DOHH2 (cell line): ENCODE measurements at regions not wholly inside any gene's neighbourhood (a gene's known extent, or its start where the extent isn't known, plus 50 kb on each side); places are given as distances from the start of the nearest gene placed in this dataset.

Source experiments
- H3F3A ChIP-seq: fragments of 200-600 bp; sonication (generic), shearing (Covaris generic); 2 replicates; pipeline ENCODE4 v1.6.0; 2016; ENCODE audit warnings: antibody characterized with exemption, mild to moderate bottlenecking; ENCODE audit not compliant: control insufficient read depth, insufficient read depth
- H3K27ac ChIP-seq: fragments of 200-600 bp; sonication (generic); 2 replicates; pipeline ENCODE4 v1.5.1; 2014; ENCODE audit warnings: low read depth, mild to moderate bottlenecking, low read length, moderate library complexity
- H3K27me3 ChIP-seq: fragments of 200-600 bp; sonication (generic); 2 replicates; pipeline ENCODE4 v1.6.1; 2014; ENCODE audit warnings: mild to moderate bottlenecking, low read length, mixed read lengths; ENCODE audit not compliant: control insufficient read depth
- H3K36me3 ChIP-seq: fragments of 200-600 bp; sonication (generic); 2 replicates; pipeline ENCODE4 v1.6.1; 2014; ENCODE audit warnings: mild to moderate bottlenecking, low read length, moderate library complexity, mixed read lengths; ENCODE audit not compliant: control insufficient read depth
- H3K4me1 ChIP-seq: fragments of 200-600 bp; sonication (generic); 2 replicates; pipeline ENCODE4 v1.6.1; 2014; ENCODE audit warnings: mild to moderate bottlenecking, low read length, mixed read lengths; ENCODE audit not compliant: control insufficient read depth
- H3K4me2 ChIP-seq: fragments of 200-600 bp; sonication (generic); 2 replicates; pipeline ENCODE4 v1.6.0; 2014; ENCODE audit warnings: mild to moderate bottlenecking, low read length, moderate library complexity
- H3K4me3 ChIP-seq: fragments of 200-600 bp; sonication (generic); 2 replicates; pipeline ENCODE4 v1.5.1; 2014; ENCODE audit warnings: mild to moderate bottlenecking, low read length, mixed read lengths
- H3K79me2 ChIP-seq: fragments of 200-600 bp; sonication (generic); 2 replicates; pipeline ENCODE4 v1.6.1; 2014; ENCODE audit warnings: mild to moderate bottlenecking, low read length, mixed read lengths; ENCODE audit not compliant: control insufficient read depth
- H3K9me2 ChIP-seq: fragments of 200-600 bp; sonication (generic); replicated peaks from 2 replicates; pipeline ENCODE4 v1.6.1; 2014; ENCODE audit warnings: mild to moderate bottlenecking, low read length, mixed read lengths; ENCODE audit not compliant: control insufficient read depth
- H3K9me3 ChIP-seq: fragments of 200-600 bp; sonication (generic); 2 replicates; pipeline ENCODE4 v1.6.1; 2014; ENCODE audit warnings: antibody characterized with exemption, low read length, mixed read lengths; ENCODE audit not compliant: control insufficient read depth, insufficient read depth
- H4K20me1 ChIP-seq: fragments of 200-600 bp; sonication (generic); 2 replicates; pipeline ENCODE4 v1.6.0; 2014; ENCODE audit warnings: low read depth, mild to moderate bottlenecking, antibody characterized with exemption, low read length, moderate library complexity; ENCODE audit not compliant: control insufficient read depth, insufficient read depth
- EZH2phosphoT487 ChIP-seq: fragments of 200-600 bp; sonication (generic); IDR thresholded peaks from 2 replicates; pipeline ENCODE4 v1.6.1; 2017; ENCODE audit warnings: borderline replicate concordance, mild to moderate bottlenecking, antibody characterized with exemption, low read length, moderate library complexity, mixed read lengths
- TF ChIP-seq, protein P1 (sequence below): fragments of 200-600 bp; sonication (generic); IDR thresholded peaks from one replicate; pipeline ENCODE4 v1.5.1; 2014; ENCODE audit warnings: antibody characterized with exemption, mild to moderate bottlenecking, low read depth, low read length; ENCODE audit not compliant: poor library complexity, severe bottlenecking

DNA sequence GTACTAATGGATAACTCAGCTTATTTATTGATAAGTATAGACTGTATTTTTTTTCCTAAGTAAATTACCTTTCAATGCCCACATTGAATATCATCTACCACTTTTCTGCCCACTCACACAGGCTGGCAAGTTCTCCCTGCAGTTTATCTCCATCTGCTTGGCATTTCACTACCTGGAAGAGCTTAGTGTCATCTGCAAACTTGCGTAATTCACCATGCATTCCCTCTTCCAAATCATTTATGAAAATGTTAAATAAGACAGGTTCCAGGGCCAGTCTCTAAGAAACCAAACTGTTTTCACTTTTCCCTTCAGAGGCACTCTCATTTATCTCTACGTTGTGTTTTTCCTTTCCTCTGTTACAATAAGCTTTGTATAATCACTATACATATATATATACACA lies 1076.6 kb downstream of the IGSF11 start:
- H3K79me2 ChIP-seq: no peaks in the 10 kb centered on the region
- H3K4me3 ChIP-seq: no peak overlapping the region
- no peaks in the 10 kb centered on the region for H3K4me1 ChIP-seq
- H3K9me2 ChIP-seq: no peaks in the 10 kb centered on the region
- H3K27me3 ChIP-seq: no peaks in the 10 kb centered on the region
- no peaks in the 10 kb centered on the region for H3F3A ChIP-seq
- TF ChIP-seq EZH2phosphoT487: no peak
- TF ChIP-seq, protein P1, sequence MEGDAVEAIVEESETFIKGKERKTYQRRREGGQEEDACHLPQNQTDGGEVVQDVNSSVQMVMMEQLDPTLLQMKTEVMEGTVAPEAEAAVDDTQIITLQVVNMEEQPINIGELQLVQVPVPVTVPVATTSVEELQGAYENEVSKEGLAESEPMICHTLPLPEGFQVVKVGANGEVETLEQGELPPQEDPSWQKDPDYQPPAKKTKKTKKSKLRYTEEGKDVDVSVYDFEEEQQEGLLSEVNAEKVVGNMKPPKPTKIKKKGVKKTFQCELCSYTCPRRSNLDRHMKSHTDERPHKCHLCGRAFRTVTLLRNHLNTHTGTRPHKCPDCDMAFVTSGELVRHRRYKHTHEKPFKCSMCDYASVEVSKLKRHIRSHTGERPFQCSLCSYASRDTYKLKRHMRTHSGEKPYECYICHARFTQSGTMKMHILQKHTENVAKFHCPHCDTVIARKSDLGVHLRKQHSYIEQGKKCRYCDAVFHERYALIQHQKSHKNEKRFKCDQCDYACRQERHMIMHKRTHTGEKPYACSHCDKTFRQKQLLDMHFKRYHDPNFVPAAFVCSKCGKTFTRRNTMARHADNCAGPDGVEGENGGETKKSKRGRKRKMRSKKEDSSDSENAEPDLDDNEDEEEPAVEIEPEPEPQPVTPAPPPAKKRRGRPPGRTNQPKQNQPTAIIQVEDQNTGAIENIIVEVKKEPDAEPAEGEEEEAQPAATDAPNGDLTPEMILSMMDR: no peak
- H3K4me2 ChIP-seq: no peak overlapping the region
- no peaks in the 10 kb centered on the region for H4K20me1 ChIP-seq
- H3K36me3 ChIP-seq: no peaks in the 10 kb centered on the region
- H3K27ac ChIP-seq: no peak overlapping the region
- no peaks in the 10 kb centered on the region for H3K9me3 ChIP-seq

DNA sequence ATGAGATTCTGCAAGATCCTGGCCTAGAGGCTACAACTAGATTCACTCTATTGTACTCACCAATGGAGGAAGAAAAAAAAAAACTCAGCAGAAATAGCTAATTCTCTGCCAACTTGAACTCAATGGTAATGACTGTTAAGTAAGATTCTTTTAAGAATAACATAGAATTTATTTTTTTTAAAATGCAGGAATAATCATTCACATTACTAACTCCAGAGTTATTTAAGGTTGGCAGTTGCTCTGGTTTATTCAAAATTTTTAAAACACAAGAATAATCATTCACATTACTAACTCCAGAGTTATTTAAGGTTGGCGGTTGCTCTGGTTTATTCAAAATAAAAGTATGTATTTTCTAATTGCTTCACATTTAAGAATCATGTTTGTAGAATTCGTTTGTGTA lies 1071.9 kb downstream of the IGSF11 start:
- Histone ChIP-seq H3K4me3 (no peak overlapping the region), H3K4me2 (no peak overlapping the region)

DNA sequence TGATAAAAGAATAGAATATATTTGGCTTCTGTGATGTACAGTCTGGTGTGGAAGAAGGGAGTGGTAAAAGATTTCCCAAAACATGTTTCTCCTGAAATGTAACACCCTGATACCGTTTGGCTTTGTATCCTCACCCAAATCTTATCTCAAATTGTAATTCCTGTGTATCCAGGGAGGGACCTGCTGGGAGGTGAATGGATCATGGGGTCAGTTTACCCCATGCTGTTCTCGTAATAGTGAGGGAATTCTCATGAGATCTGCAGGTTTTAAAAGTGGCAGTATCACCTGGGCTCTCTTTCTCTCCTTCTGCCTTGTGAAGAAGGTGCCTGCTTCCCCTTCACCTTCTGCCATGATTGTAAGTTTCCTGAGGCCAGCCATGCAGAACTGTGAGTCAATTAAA lies 1070.8 kb downstream of the IGSF11 start:
- Histone ChIP-seq H3K9me3 (no peaks in the 10 kb centered on the region), H3K27ac (no peak overlapping the region), H3K4me2 (no peak overlapping the region), H3K4me1 (no peaks in the 10 kb centered on the region), H3K36me3 (no peaks in the 10 kb centered on the region), H3K27me3 (no peaks in the 10 kb centered on the region), H3F3A (no peaks in the 10 kb centered on the region), H3K9me2 (no peaks in the 10 kb centered on the region), H3K4me3 (no peak overlapping the region), H4K20me1 (no peaks in the 10 kb centered on the region), H3K79me2 (no peaks in the 10 kb centered on the region)
- TF ChIP-seq EZH2phosphoT487: no peak
- TF ChIP-seq, protein P1: no peak

More for the DNA sequence above, 1071.9 kb downstream of the IGSF11 start:
- Histone ChIP-seq H3K27me3 (no peaks in the 10 kb centered on the region), H3K79me2 (no peaks in the 10 kb centered on the region), H3K9me2 (no peaks in the 10 kb centered on the region), H3K9me3 (no peaks in the 10 kb centered on the region), H3K4me1 (no peaks in the 10 kb centered on the region), H3F3A (no peaks in the 10 kb centered on the region), H4K20me1 (no peaks in the 10 kb centered on the region), H3K36me3 (no peaks in the 10 kb centered on the region), H3K27ac (no peak overlapping the region)
- TF ChIP-seq, protein P1: no peak
- TF ChIP-seq EZH2phosphoT487: no peak

DNA sequence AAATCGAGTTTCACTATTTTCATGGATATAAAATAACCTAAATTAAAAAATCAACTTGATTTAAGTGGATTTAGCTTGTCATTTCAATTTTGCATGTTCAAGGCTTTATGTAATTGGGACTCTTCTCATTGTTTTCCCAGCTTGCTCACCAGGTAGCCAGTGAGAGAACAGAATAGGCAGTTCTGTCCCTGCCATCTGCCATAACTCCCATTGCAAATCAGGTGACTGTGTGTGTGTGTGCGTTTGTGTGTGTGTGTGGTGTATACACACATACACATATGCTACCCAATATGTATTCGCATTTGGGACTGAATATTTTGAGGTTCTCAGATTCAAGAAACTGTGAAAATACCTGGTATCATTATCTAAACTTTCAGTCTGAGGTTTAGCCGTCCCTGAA lies 1069.8 kb downstream of the IGSF11 start:
- H3K27me3 ChIP-seq: no peaks in the 10 kb centered on the region
- TF ChIP-seq EZH2phosphoT487: no peak
- TF ChIP-seq, protein P1: no peak
- H3K36me3 ChIP-seq: no peaks in the 10 kb centered on the region
- no peaks in the 10 kb centered on the region for H3K9me3 ChIP-seq
- H3K27ac ChIP-seq: no peak overlapping the region
- H3K79me2 ChIP-seq: no peaks in the 10 kb centered on the region
- H3K4me3 ChIP-seq: no peak overlapping the region
- no peaks in the 10 kb centered on the region for H3K4me1 ChIP-seq
- H3K4me2 ChIP-seq: no peak overlapping the region
- no peaks in the 10 kb centered on the region for H4K20me1 ChIP-seq
- H3F3A ChIP-seq: no peaks in the 10 kb centered on the region
- no peaks in the 10 kb centered on the region for H3K9me2 ChIP-seq
